ENCODE measurements at regions not wholly inside any gene's neighbourhood (a gene's known extent, or its start where the extent isn't known, plus 50 kb on each side); places are given as distances from the start of the nearest gene placed in this dataset.

DNA sequence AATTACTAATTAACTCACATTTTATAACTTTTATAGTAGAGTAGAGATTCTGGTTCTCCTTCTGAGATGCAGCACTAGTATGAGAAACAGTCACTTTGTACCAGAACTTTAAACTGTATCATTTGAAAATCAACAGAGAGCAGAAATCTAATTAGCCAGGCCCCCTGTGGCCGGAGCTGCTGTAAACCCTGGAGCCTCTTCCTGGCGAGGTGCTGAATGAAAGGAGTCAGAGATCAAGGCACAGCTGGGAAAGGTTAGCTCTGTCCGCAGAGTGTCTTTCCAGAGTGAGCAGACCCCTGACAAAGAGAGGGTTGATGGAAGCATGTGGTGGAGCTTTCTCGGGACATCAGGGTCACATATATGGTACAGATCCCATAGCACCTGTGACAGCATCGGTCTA is 703.8 kb downstream of the RFPL4B start:
- CTCF ChIA-PET: interaction anchor here (1.4 kb wide), 1 partner anchor 66 kb away, joined by 3 read pairs; no protein-coding TSS in a partner anchor
- Histone ChIP-seq H3K4me1 (ENCODE audit: control insufficient read depth, extremely low read depth, insufficient read depth, low read length) (peaks cover 29% of the 10 kb centered on the region), H3K4me3 (replicated peaks in 1 of 3; ENCODE audit: insufficient read depth in 1 of 3, low read depth in 1 of 3, low read length in 3 of 3) (no peak overlapping the region), H3K9me1 (replicated peaks; ENCODE audit: control insufficient read depth, extremely low read depth, insufficient read depth, low read length) (no peaks in the 10 kb centered on the region), H2AFZ (ENCODE audit: low read depth, low read length) (peak overlapping the region; percentile 22), H3K9ac (replicated peaks; ENCODE audit: extremely low read depth, insufficient read depth, low read length) (no peak overlapping the region), H3K27me3 (ENCODE audit: control insufficient read depth in 2 of 2, insufficient read depth in 2 of 2, low read length in 2 of 2) (no peaks in the 10 kb centered on the region), H4K20me1 (replicated peaks; ENCODE audit: control insufficient read depth, extremely low read depth, insufficient read depth, low read length) (no peaks in the 10 kb centered on the region), H3K79me2 (ENCODE audit: control insufficient read depth, insufficient read depth, low read length) (no peaks in the 10 kb centered on the region), H3K36me3 (ENCODE audit: control insufficient read depth in 2 of 2, extremely low read depth in 1 of 2, insufficient read depth in 2 of 2, low read length in 2 of 2) (no peaks in the 10 kb centered on the region), H3K27ac (ENCODE audit: insufficient read depth, low read depth, low read length) (peak overlapping the region; percentile 74), H3K9me3 (replicated peaks; ENCODE audit: control insufficient read depth, insufficient read depth, low read length) (no peaks in the 10 kb centered on the region), H3K4me2 (ENCODE audit: insufficient read depth, low read length) (no peak overlapping the region)
- intact Hi-C loops (cut with micrococcal nuclease): loop anchor here (1.0 to 5.0 kb wide), 4 partner anchors 52 to 805 kb away; no protein-coding TSS in a partner anchor
- BruUV-seq (replicated peaks): no TSS peak
- POLR2A ChIA-PET: no interaction called here
- dilution Hi-C loops (cut with MboI; ENCODE audit: extremely low pct_ligation_motif_present, low sequenced_read_pairs): no loop called here
- peak; percentile 60 for DNase-seq (ENCODE audit: low read depth, low spot score)
- TF ChIP-seq POLR2A (IDR thresholded peaks at IDR 0.05; ENCODE audit: low read depth, low read length) (no peak), FOS (IDR thresholded peaks at IDR 0.05; ENCODE audit: borderline replicate concordance, insufficient read depth, low read length) (no peak), MYC (IDR thresholded peaks at IDR 0.05; ENCODE audit: low read depth, low read length) (no peak), JUN (IDR thresholded peaks at IDR 0.05; ENCODE audit: borderline replicate concordance, insufficient read depth, insufficient read length, low read depth) (no peak), GATA2 (IDR thresholded peaks at IDR 0.05; ENCODE audit: insufficient read depth, insufficient read length, low read depth, low read length) (no peak), POLR2AphosphoS5 (IDR thresholded peaks at IDR 0.05; ENCODE audit: insufficient read depth, low read depth, low read length) (no peak), EZH2 (IDR thresholded peaks at IDR 0.05; ENCODE audit: borderline replicate concordance, low read depth, low read length, severe bottlenecking) (no peak)
- TF ChIP-seq, protein P1, sequence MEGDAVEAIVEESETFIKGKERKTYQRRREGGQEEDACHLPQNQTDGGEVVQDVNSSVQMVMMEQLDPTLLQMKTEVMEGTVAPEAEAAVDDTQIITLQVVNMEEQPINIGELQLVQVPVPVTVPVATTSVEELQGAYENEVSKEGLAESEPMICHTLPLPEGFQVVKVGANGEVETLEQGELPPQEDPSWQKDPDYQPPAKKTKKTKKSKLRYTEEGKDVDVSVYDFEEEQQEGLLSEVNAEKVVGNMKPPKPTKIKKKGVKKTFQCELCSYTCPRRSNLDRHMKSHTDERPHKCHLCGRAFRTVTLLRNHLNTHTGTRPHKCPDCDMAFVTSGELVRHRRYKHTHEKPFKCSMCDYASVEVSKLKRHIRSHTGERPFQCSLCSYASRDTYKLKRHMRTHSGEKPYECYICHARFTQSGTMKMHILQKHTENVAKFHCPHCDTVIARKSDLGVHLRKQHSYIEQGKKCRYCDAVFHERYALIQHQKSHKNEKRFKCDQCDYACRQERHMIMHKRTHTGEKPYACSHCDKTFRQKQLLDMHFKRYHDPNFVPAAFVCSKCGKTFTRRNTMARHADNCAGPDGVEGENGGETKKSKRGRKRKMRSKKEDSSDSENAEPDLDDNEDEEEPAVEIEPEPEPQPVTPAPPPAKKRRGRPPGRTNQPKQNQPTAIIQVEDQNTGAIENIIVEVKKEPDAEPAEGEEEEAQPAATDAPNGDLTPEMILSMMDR (IDR thresholded peaks at IDR 0.05; ENCODE audit: extremely low read depth in 1 of 2, insufficient read depth in 1 of 2, low read depth in 1 of 2, low read length in 2 of 2): no peak
- TF ChIP-seq, protein P2, sequence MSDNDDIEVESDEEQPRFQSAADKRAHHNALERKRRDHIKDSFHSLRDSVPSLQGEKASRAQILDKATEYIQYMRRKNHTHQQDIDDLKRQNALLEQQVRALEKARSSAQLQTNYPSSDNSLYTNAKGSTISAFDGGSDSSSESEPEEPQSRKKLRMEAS (IDR thresholded peaks at IDR 0.05; ENCODE audit: insufficient read depth, insufficient read length): no peak
- FAIRE-seq: no peak

Data from endothelial cell of umbilical vein (primary cell).